NCI-H146 (cell line): ENCODE measurements at regions not wholly inside any gene's neighbourhood (a gene's known extent, or its start where the extent isn't known, plus 50 kb on each side); places are given as distances from the start of the nearest gene placed in this dataset.
"Not testable (repeated sequence)": the region's sequence is repeated elsewhere in the genome, so short reads cannot be mapped to it uniquely, and the experiment has no call there.

ENCODE experiments used
- DNase-seq: peaks from one replicate; lab custom pipeline; 2025; lab: John Stamatoyannopoulos, UW

DNA sequence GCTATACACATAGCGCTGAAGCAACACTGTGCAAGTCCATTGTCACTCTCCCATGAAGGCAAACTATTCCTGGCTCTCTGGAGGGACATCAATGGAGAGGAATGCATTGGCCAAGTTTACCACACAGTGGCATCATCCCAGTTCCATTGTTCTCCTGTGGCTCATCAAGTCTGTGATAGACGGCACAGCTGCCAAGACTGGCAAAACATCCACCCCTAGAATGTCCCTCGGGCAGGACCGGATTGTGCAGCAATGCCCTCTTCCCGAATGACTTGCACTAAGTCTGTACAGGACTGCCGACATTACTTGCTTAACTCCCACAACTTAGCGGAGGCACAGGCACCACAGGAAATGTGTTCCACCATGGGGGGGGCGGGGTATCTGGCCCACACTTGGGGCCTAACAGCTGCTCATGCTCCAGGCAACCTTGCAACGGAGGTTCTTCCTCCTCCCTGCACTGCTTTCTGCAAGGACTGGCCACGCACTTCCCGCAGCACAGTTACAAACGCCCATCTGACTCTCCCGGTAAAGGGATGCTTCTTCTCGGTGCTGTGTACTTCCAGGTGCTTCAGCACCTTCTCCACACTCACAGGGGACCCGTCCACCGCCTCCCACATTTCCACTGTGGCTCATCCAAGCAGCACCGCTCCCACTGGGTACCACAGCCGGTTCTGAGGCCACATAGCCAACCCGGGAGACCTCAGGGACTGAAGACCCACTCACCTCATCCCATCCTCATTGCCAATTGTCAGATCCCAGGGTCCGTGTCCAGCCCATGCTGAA is 1309.6 kb upstream of the RAG2 start:
- DNase-seq: no peak

- DNase-seq: no peak
These were observed 1307.8 kb upstream of the RAG2 start for GRCh38 chr11:37905707-37906417.

GRCh38 chr11:37896016-37896415 is 1298.0 kb upstream of the RAG2 start:
- no peak for DNase-seq

DNA sequence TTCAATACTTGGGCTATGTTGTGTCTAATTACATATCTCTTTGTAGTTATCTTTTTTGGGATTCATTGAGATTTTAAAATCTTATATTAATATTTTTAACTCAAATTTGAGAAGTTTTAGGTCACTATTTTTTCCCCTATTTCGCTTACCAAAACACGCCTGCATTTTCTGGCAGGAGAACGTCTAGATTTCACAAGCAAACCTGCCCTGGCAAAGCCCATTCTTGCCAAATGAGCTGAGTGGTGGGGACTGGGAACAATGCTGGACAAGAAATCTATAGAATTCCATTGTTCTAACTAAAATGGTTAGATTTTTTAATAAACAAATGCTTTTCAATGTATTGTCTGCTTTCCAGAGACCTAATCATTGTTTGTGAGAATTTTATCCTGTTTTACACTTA is 1283.7 kb upstream of the RAG2 start:
- DNase-seq: no peak

DNA sequence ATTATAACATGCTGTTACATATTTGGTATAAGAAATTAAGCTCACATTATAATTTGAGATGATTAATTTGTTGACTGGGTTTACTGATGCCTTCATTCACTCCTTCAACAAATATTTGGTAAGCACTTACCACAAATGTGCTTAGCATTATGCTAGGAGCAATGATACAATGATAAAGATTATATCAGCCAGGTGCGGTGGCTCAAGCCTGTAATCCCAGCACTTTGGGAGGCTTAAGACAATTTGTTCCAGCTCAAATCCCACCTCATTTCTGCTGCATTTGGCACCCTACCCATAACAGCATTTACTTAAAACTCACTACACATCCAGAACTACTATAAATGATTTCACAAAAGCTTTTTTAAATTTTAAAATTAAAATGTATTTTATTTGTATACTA is 1263.6 kb upstream of the RAG2 start:
- DNase-seq: no peak

DNA sequence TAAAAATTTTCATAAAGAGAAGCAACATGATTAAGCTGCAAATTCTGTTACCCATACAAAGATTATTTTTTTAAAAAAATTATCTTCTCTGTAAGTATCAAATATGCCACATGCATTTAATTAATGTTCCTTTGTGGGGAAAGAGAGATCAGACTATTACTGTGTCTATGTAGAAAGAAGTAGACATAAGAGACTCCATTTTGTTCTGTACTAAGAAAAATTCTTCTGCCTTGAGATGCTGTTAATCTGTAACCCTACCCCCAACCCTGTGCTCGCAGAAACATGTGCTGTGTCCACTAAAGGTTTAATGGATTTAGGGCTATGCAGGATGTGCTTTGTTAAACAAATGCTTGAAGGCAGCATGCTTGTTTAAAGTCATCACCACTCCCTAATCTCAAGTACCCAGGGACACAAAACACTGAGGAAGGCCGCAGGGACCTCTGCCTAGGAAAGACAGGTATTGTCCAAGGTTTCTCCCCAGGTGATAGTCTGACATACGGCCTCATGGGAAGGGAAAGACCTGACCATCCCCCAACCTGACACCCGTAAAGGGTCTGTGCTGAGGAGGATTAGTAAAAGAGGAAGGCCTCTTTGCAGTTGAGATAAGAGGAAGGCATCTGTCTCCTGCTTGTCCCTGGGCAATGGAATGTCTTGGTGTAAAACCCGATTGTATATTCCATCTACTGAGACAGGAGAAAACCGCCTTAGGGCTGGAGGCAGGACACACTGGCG is 1260.9 kb upstream of the RAG2 start:
- DNase-seq: not testable (repeated sequence)

GRCh38 chr11:37858398-37858797 is 1260.4 kb upstream of the RAG2 start:
- no peak for DNase-seq

- DNase-seq: no peak
These were observed 1259.7 kb upstream of the RAG2 start for GRCh38 chr11:37857726-37858125.

- DNase-seq: no peak
These were observed 1251.7 kb upstream of the RAG2 start for GRCh38 chr11:37849706-37850105.

DNA sequence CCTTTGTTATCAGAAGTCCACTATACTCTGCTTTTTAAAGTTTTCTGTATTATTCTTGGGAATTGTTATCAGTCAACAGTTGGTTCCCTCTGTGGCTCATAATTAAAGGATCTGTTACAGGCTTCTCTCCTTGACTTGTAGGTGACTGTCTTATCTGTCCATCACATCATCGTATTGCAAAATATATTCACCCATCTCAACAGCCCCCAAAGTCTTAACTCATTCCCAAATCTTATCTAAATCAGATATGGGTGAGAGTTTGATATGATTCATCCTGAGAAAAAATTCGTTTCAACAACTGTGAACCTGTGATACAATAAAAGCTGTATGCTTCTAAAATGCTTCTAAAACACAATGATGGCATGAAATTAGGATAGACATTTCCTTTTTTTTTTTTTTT is 1245.6 kb upstream of the RAG2 start:
- DNase-seq: no peak

- no peak for DNase-seq
These were observed 1243.0 kb upstream of the RAG2 start for GRCh38 chr11:37841016-37841415.

GRCh38 chr11:37840345-37840744 is 1242.3 kb upstream of the RAG2 start:
- DNase-seq: not testable (repeated sequence)

GRCh38 chr11:37830529-37830928 is 1232.5 kb upstream of the RAG2 start:
- DNase-seq: no peak

DNA sequence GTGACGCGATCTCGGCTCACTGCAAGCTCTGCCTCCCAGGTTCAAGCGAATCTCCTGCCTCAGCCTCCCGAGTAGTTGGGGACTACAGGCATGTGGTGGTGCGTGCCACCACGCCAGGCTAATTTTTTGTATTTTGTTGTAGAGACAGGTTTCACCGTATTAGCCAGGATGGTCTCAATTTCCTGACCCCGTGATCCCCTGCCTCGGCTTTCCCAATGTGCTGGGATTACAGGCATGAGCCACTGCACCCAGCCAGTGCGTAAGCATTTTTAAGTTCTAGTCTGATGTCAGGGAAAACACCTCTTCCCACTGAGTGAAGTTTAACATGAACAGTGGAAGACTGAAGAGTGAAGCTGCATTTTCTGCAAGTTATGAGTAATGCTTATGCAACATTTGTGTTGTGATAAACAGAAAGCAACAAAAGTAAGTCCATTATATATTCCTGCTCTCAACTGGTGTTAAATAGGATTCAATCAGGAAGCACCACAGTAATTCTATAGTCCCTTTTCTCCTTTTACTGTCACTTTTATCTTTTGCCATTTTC is 1219.8 kb upstream of the RAG2 start:
- no peak for DNase-seq

- DNase-seq: no peak
These were observed 1214.3 kb upstream of the RAG2 start for GRCh38 chr11:37812281-37812880.

GRCh38 chr11:37811349-37811748 is 1213.3 kb upstream of the RAG2 start:
- DNase-seq: no peak

DNA sequence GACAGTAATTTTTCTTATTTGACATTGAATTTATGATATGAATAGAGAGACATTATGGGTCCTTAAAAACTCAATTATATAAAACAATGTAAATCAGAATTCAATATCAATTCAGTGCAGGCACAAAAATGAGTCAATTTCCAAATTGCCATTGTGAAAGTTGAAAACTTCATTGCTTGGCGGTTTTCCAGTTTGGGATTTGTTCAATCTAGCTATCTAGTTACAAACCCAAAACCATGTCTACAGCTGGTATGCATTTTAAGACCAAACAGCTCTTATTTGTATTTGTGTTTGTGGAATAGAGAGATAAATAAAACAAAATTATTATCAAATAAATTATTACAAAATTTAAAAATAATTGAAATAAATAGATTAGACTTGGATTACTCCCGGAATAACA is 1206.6 kb upstream of the RAG2 start:
- DNase-seq: no peak

GRCh38 chr11:37788141-37788877 is 1190.3 kb upstream of the RAG2 start:
- no peak for DNase-seq

DNA sequence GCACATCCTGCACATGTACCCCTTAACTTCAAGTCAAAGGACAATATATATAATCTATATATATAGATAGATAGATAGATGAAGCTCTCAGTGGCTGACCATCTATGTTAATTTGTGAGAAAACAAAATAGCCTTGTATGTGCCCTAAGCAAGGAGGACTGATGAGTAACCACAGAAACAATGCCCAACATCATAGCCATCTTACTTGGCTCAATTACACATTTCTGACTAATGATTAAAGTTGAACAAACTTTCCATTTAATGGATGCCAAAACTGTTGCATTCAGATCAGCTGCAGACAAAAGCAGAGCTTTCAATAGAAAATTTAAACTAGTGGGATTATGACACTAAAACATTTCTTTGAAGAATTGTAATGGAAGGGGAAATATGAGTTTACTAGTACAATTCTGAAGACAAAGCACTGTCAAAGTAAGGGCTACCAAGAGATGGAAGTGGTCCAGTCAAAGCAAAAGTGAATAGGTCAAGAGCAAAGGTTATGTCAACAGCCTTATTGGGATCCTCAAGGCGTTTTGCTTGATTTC is 1188.2 kb upstream of the RAG2 start:
- no peak for DNase-seq

DNA sequence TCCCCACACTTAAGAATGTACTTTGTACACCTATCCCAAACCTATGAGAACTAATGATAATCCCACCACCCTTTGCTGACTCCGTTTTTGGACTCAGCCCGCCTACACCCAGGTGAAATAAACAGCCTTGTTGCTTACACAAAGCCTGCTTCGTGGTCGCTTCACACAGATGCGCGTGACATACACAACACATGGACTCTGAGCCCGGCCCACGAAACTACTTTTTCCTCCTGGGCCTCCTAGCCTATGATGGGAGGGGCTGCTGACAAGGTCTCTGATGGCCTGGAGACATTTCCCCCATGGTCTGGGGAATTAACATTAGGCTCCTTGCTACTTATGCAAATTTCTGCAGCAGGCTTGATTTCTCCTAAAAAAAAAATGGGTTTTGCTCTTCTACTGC is 1176.4 kb upstream of the RAG2 start:
- DNase-seq: no peak

DNA sequence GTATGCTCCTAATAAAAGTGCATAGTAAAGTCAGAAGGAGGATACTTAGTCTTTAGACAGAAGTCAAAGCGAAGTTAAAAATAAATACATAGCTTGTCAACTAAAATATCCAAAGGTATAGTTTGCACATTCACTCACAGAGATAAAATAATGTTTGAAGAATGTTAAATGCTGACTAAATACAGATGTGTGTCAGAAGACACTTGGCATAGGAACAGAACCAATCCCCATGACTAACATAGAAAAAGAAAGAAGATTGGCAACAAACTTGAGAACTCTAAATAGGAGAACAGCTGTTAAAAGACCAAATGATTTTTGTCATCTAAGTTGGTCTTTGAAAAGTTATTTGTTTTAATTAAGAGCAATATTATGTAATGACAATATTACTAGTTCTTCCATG is 1172.1 kb upstream of the RAG2 start:
- no peak for DNase-seq
